ENCODE measurements at regions not wholly inside any gene's neighbourhood (a gene's known extent, or its start where the extent isn't known, plus 50 kb on each side); places are given as distances from the start of the nearest gene placed in this dataset.

- Histone ChIP-seq H3K9ac (ENCODE audit: low read depth, low read length) (no peak overlapping the region), H2BK5ac (ENCODE audit: low read depth, low read length, poor library complexity, severe bottlenecking) (no peak overlapping the region), H2AK9ac (replicated peaks; ENCODE audit: low read depth, low read length, poor library complexity) (no peak overlapping the region), H2BK20ac (ENCODE audit: low read depth, low read length) (no peak overlapping the region), H2AFZ (replicated peaks; ENCODE audit: low read length, poor library complexity) (no peak overlapping the region), H4K5ac (ENCODE audit: low read depth, low read length) (no peak overlapping the region), H3K27ac (ENCODE audit: insufficient read depth, low read length) (no peak overlapping the region), H3K4me3 (ENCODE audit: insufficient read depth, low read depth, low read length) (no peak overlapping the region), H4K91ac (ENCODE audit: insufficient read depth, low read depth, low read length) (no peak overlapping the region), H3K56ac (ENCODE audit: extremely low read depth, insufficient read depth, low read length) (no peak overlapping the region), H2AK5ac (ENCODE audit: low read depth, low read length) (no peak overlapping the region), H3K4me2 (ENCODE audit: low read depth, low read length) (no peak overlapping the region), H3K23ac (ENCODE audit: low read depth, low read length) (no peak overlapping the region), H3K79me1 (ENCODE audit: low read depth in 1 of 2, low read length in 2 of 2) (no peaks in the 10 kb centered on the region), H4K20me1 (ENCODE audit: insufficient read depth, low read length) (no peaks in the 10 kb centered on the region), H3K4ac (ENCODE audit: low read depth, low read length) (no peak overlapping the region), H3K14ac (replicated peaks; ENCODE audit: low read depth, low read length) (no peak overlapping the region), H3K4me1 (ENCODE audit: control insufficient read depth, insufficient read depth, low read length) (no peaks in the 10 kb centered on the region), H2BK15ac (ENCODE audit: low read depth, low read length) (no peak overlapping the region), H3K18ac (ENCODE audit: low read depth, low read length) (no peak overlapping the region), H2BK120ac (ENCODE audit: low read depth, low read length) (no peak overlapping the region), H3K9me3 (ENCODE audit: control insufficient read depth, insufficient read depth, low read length) (no peaks in the 10 kb centered on the region), H3K27me3 (ENCODE audit: control insufficient read depth, insufficient read depth, low read length) (peaks cover 20% of the 10 kb centered on the region), H3K9me1 (ENCODE audit: insufficient read depth, low read length) (no peaks in the 10 kb centered on the region), H3K36me3 (ENCODE audit: control insufficient read depth, insufficient read depth, low read length) (no peaks in the 10 kb centered on the region), H4K8ac (ENCODE audit: low read depth in 2 of 2, low read length in 2 of 2) (no peak overlapping the region)
- ChIA-PET POLR2A (ENCODE audit: unreplicated experiment) (no interaction called here), CTCF (no interaction called here)
- TF ChIP-seq SMC3 (IDR thresholded peaks at IDR 0.05; ENCODE audit: low read depth, low read length) (no peak), BHLHE40 (IDR thresholded peaks at IDR 0.05; ENCODE audit: low read depth, low read length) (no peak), RCOR1 (IDR thresholded peaks at IDR 0.05; ENCODE audit: insufficient replicate concordance, low read length) (no peak), CTCF (conservative IDR thresholded peaks at IDR 0.05; ENCODE audit: low read depth, low read length) (no peak)
- DNase-seq (no peak), ATAC-seq (ENCODE audit: low read depth) (no peak)
- dilution Hi-C loops (cut with HindIII; ENCODE audit: low sequenced_read_pairs, unreplicated experiment) = no loop called here
- no CpG with 5 or more reads among the region's 8 CpGs for WGBS, 2 experiments (ENCODE audit: extremely low coverage in 2 of 2, insufficient read length in 1 of 2)
- BruUV-seq (replicated peaks) = no TSS peak
- intact Hi-C loops (cut with micrococcal nuclease) = no loop called here
- in situ Hi-C loops (cut with MboI; ENCODE audit: low sequenced_read_pairs) = no loop called here
Observed at GRCh38 chr5:171588790-171589189, 169.3 kb downstream of the FGF18 start.
